Suppressor macrophage (primary cell): ENCODE measurements at regions not wholly inside any gene's neighbourhood (a gene's known extent, or its start where the extent isn't known, plus 50 kb on each side); places are given as distances from the start of the nearest gene placed in this dataset.
"Not testable (repeated sequence)": the region's sequence is repeated elsewhere in the genome, so short reads cannot be mapped to it uniquely, and the experiment has no call there.

Experiments used
- DNase-seq, 4 experiments: peaks; one replicate each; pipeline ENCODE4 v3.0.0-alpha.2; 2020 to 2022

- not testable (repeated sequence) for DNase-seq
Observed at GRCh38 chr9:26664087-26664773, 228.4 kb downstream of the CAAP1 start.

- no peak for DNase-seq
Observed at GRCh38 chr9:26662476-26662875, 230.1 kb downstream of the CAAP1 start.

GRCh38 chr9:26658476-26658875, 234.1 kb downstream of the CAAP1 start:
- no peak for DNase-seq

- no peak for DNase-seq
Observed at GRCh38 chr9:26657958-26658357, 234.6 kb downstream of the CAAP1 start.

- no peak for DNase-seq
Observed at GRCh38 chr9:26656003-26656870, 236.4 kb downstream of the CAAP1 start.

GRCh38 chr9:26655166-26655565, 237.4 kb downstream of the CAAP1 start:
- DNase-seq, result no peak

GRCh38 chr9:26650325-26650724, 242.3 kb downstream of the CAAP1 start:
- no peak for DNase-seq

- no peak for DNase-seq
Observed at GRCh38 chr9:26643826-26644225, 248.8 kb downstream of the CAAP1 start.

- DNase-seq, result no peak
Observed at GRCh38 chr9:26639761-26640160, 252.8 kb downstream of the CAAP1 start.

- no peak for DNase-seq
Observed at GRCh38 chr9:26637101-26637500, 255.5 kb downstream of the CAAP1 start.

GRCh38 chr9:26613851-26614350, 278.7 kb downstream of the CAAP1 start:
- not testable (repeated sequence) for DNase-seq

GRCh38 chr9:26612211-26612610, 280.4 kb downstream of the CAAP1 start:
- DNase-seq, result no peak

GRCh38 chr9:26606756-26607155, 285.8 kb downstream of the CAAP1 start:
- no peak for DNase-seq

- no peak for DNase-seq
Observed at GRCh38 chr9:26605367-26605766, 287.2 kb downstream of the CAAP1 start.

GRCh38 chr9:26604076-26604662, 288.4 kb downstream of the CAAP1 start:
- DNase-seq, result no peak

- DNase-seq, result no peak
Observed at GRCh38 chr9:26603617-26604016, 289.0 kb downstream of the CAAP1 start.

- DNase-seq, result no peak
Observed at GRCh38 chr9:26597542-26598149, 295.0 kb downstream of the CAAP1 start.

- no peak for DNase-seq
Observed at GRCh38 chr9:26579056-26579455, 313.5 kb downstream of the CAAP1 start.

GRCh38 chr9:26574898-26575440, 317.6 kb downstream of the CAAP1 start:
- no peak for DNase-seq

GRCh38 chr9:26574256-26574655, 318.3 kb downstream of the CAAP1 start:
- DNase-seq, result no peak

GRCh38 chr9:26567976-26568375, 324.6 kb downstream of the CAAP1 start:
- no peak for DNase-seq

GRCh38 chr9:26566141-26566540, 326.5 kb downstream of the CAAP1 start:
- DNase-seq, result no peak

- no peak for DNase-seq
Observed at GRCh38 chr9:26565118-26565517, 327.5 kb downstream of the CAAP1 start.
